H9 (cell line): ENCODE measurements at regions not wholly inside any gene's neighbourhood (a gene's known extent, or its start where the extent isn't known, plus 50 kb on each side); places are given as distances from the start of the nearest gene placed in this dataset.

Experiments used
- DNase-seq: peaks from one replicate; pipeline ENCODE4 v3.0.0-alpha.2; 2017
- H2AFZ ChIP-seq: one replicate; pipeline ENCODE4 v1.6.1; 2013; ENCODE audit warnings: mild to moderate bottlenecking, low read length, control low read depth, moderate library complexity
- H2AK5ac ChIP-seq: 2 replicates; pipeline ENCODE4 v1.6.1; 2013; ENCODE audit warnings: low read length, control low read depth, mixed read lengths; ENCODE audit not compliant: insufficient read length
- H2BK120ac ChIP-seq: one replicate; pipeline ENCODE4 v1.6.1; 2013; ENCODE audit warnings: low read depth, mild to moderate bottlenecking, low read length, control low read depth, inconsistent platforms; ENCODE audit not compliant: poor library complexity, severe bottlenecking
- H2BK12ac ChIP-seq: 2 replicates; pipeline ENCODE4 v1.6.1; 2013; ENCODE audit warnings: low read length, control low read depth, mixed read lengths, low read depth; ENCODE audit not compliant: insufficient read length
- H2BK15ac ChIP-seq: 2 replicates; pipeline ENCODE4 v1.6.1; 2013; ENCODE audit warnings: low read depth, low read length, control low read depth
- H2BK20ac ChIP-seq: one replicate; pipeline ENCODE4 v1.6.1; 2013; ENCODE audit warnings: low read depth, mild to moderate bottlenecking, low read length, control low read depth, inconsistent platforms; ENCODE audit not compliant: poor library complexity, severe bottlenecking
- H2BK5ac ChIP-seq: 2 replicates; pipeline ENCODE4 v1.6.1; 2013; ENCODE audit warnings: low read length, control low read depth, mixed read lengths; ENCODE audit not compliant: insufficient read length
- H3K14ac ChIP-seq: 2 replicates; pipeline ENCODE4 v1.6.1; 2013; ENCODE audit warnings: low read length, control low read depth; ENCODE audit not compliant: insufficient read depth
- H3K18ac ChIP-seq: 2 replicates; pipeline ENCODE4 v1.6.1; 2013; ENCODE audit warnings: low read depth, mild to moderate bottlenecking, mixed read lengths, low read length, control low read depth; ENCODE audit not compliant: insufficient read length
- H3K23ac ChIP-seq: 2 replicates; pipeline ENCODE4 v1.6.1; 2013; ENCODE audit warnings: low read length, control low read depth, mixed read lengths, low read depth; ENCODE audit not compliant: insufficient read length
- H3K23me2 ChIP-seq: 2 replicates; pipeline ENCODE4 v1.6.1; 2013; ENCODE audit warnings: low read depth, mild to moderate bottlenecking, mixed read lengths, low read length, control low read depth; ENCODE audit not compliant: insufficient read length, poor library complexity, severe bottlenecking
- H3K27ac ChIP-seq: 2 replicates; pipeline ENCODE4 v1.5.1; 2013; ENCODE audit warnings: low read length, control low read depth, mixed read lengths, low read depth; ENCODE audit not compliant: insufficient read length
- H3K27me3 ChIP-seq: 2 replicates; pipeline ENCODE4 v1.6.1; 2013; ENCODE audit warnings: low read length, control low read depth, inconsistent platforms; ENCODE audit not compliant: insufficient read depth
- H3K4ac ChIP-seq: 2 replicates; pipeline ENCODE4 v1.6.1; 2013; ENCODE audit warnings: low read depth, mild to moderate bottlenecking, control low read depth, inconsistent platforms, low read length, moderate library complexity
- H3K4me1 ChIP-seq: 2 replicates; pipeline ENCODE4 v1.6.1; 2013; ENCODE audit warnings: low read length, control low read depth, inconsistent platforms; ENCODE audit not compliant: insufficient read depth
- H3K4me2 ChIP-seq: 2 replicates; pipeline ENCODE4 v1.6.1; 2013; ENCODE audit warnings: low read length, control low read depth, mixed read lengths; ENCODE audit not compliant: insufficient read length, insufficient read depth
- H3K56ac ChIP-seq: 2 replicates; pipeline ENCODE4 v1.6.1; 2013; ENCODE audit warnings: low read depth, mild to moderate bottlenecking, mixed read lengths, low read length, control low read depth; ENCODE audit not compliant: insufficient read length
- H3K79me1 ChIP-seq: 2 replicates; pipeline ENCODE4 v1.6.1; 2013; ENCODE audit warnings: low read depth, mild to moderate bottlenecking, moderate library complexity, low read length, control low read depth, inconsistent platforms; ENCODE audit not compliant: insufficient read depth, poor library complexity, severe bottlenecking
- H3K79me2 ChIP-seq: 2 replicates; pipeline ENCODE4 v1.6.1; 2013; ENCODE audit warnings: low read length, control low read depth, inconsistent platforms; ENCODE audit not compliant: insufficient read depth
- H3K9ac ChIP-seq: 2 replicates; pipeline ENCODE4 v1.6.1; 2013; ENCODE audit warnings: low read length, control low read depth, mixed read lengths; ENCODE audit not compliant: insufficient read length; ENCODE audit errors: extremely low read depth
- H3K9me3 ChIP-seq: one replicate; pipeline ENCODE4 v1.6.1; 2013; ENCODE audit warnings: low read depth, low read length, inconsistent platforms; ENCODE audit not compliant: control insufficient read depth
- H3T11ph ChIP-seq: one replicate; pipeline ENCODE4 v1.6.1; 2013; ENCODE audit warnings: mild to moderate bottlenecking, low read length, control low read depth, inconsistent platforms
- H4K20me1 ChIP-seq: one replicate; pipeline ENCODE4 v1.6.1; 2013; ENCODE audit not compliant: control insufficient read depth, insufficient read length, insufficient read depth
- H4K5ac ChIP-seq: 2 replicates; pipeline ENCODE4 v1.6.1; 2013; ENCODE audit warnings: low read depth, mild to moderate bottlenecking, mixed read lengths, low read length, control low read depth; ENCODE audit not compliant: insufficient read length
- H4K8ac ChIP-seq: replicated peaks from 2 replicates; pipeline ENCODE4 v1.6.1; 2013; ENCODE audit warnings: low read length, control low read depth, mixed read lengths, low read depth; ENCODE audit not compliant: insufficient read length
- H4K91ac ChIP-seq: 2 replicates; pipeline ENCODE4 v1.6.1; 2013; ENCODE audit warnings: low read depth, mild to moderate bottlenecking, moderate library complexity, mixed read lengths, low read length, control low read depth; ENCODE audit not compliant: insufficient read length
- H3K27ac Mint-ChIP-seq, 3 experiments: 2 replicates in 2 of 3; 3 replicates in 1 of 3; pipeline ENCODE4 v1.8.0; 2020 to 2021; ENCODE audit warnings: mixed read lengths in 3 of 3, mild to moderate bottlenecking in 1 of 3, moderate library complexity in 1 of 3
- H3K27me3 Mint-ChIP-seq: 2 replicates; pipeline ENCODE4 v1.8.0; 2021; ENCODE audit warnings: low read depth, mild to moderate bottlenecking, moderate library complexity, mixed read lengths
- H3K36me3 Mint-ChIP-seq, 3 experiments: 2 replicates in 2 of 3; 3 replicates in 1 of 3; pipeline ENCODE4 v1.8.0; 2020 to 2021; ENCODE audit warnings: low read depth in 3 of 3, mixed read lengths in 3 of 3; ENCODE audit not compliant: insufficient read depth in 1 of 3
- H3K4me1 Mint-ChIP-seq, 2 experiments: 2 replicates each; pipeline ENCODE4 v1.8.0; 2020; ENCODE audit warnings: mixed read lengths in 2 of 2
- H3K4me3 Mint-ChIP-seq, 2 experiments: 2 replicates in 1 of 2; 3 replicates in 1 of 2; pipeline ENCODE4 v1.8.0; 2020 to 2021; ENCODE audit warnings: mild to moderate bottlenecking in 2 of 2, mixed read lengths in 2 of 2, moderate library complexity in 1 of 2
- H3K9me3 Mint-ChIP-seq, 2 experiments: 2 replicates in 1 of 2; 3 replicates in 1 of 2; pipeline ENCODE4 v1.8.0; 2020; ENCODE audit warnings: mild to moderate bottlenecking in 2 of 2, mixed read lengths in 2 of 2, moderate library complexity in 1 of 2
- CTCF ChIP-seq: fragments of 200-600 bp; sonication (generic); conservative IDR thresholded peaks from 3 replicates; pipeline ENCODE4 v1.8.0; 2021; ENCODE audit warnings: antibody characterized with exemption, mild to moderate bottlenecking
- WGBS: extraction: QIAGEN DNeasy Blood & Tissue Kit; methylation state at CpG from one replicate; pipeline ENCODE4 v1.1.7; 2013; ENCODE audit warnings: missing lambda C conversion rate, low lambda C conversion rate, mixed read lengths; ENCODE audit not compliant: insufficient read length; ENCODE audit errors: extremely low coverage; 5-methylcytosine and 5-hydroxymethylcytosine counted together

GRCh38 chr18:22503803-22504202, 86.1 kb upstream of the CTAGE1 start:
- H3K9ac ChIP-seq = no peak overlapping the region
- TF ChIP-seq CTCF = no peak
- H4K5ac ChIP-seq = no peak overlapping the region
- DNase-seq = no peak
- no peaks in the 10 kb centered on the region for H4K20me1 ChIP-seq
- no peak overlapping the region for H2BK15ac ChIP-seq
- no peak overlapping the region for H2BK20ac ChIP-seq
- H3K14ac ChIP-seq = no peak overlapping the region
- H3K9me3 Mint-ChIP-seq = peaks cover 6 to 9% of the 10 kb centered on the region in 2 experiments; a peak in 4 of 5 replicates
- no peaks in the 10 kb centered on the region for H3K9me3 ChIP-seq
- no peaks in the 10 kb centered on the region for H3K4me1 ChIP-seq
- WGBS = no CpG with 5 or more reads among the region's 3 CpGs
- H3K27me3 ChIP-seq = no peaks in the 10 kb centered on the region
- H3K79me1 ChIP-seq = no peaks in the 10 kb centered on the region
- no peak overlapping the region for H2BK12ac ChIP-seq
- no peak overlapping the region for H3K23ac ChIP-seq
- H2BK120ac ChIP-seq = no peak overlapping the region
- no peak overlapping the region for H4K8ac ChIP-seq
- H4K91ac ChIP-seq = no peak overlapping the region
- no peak overlapping the region for H2AFZ ChIP-seq
- H3K27ac ChIP-seq = no peak overlapping the region
- no peak overlapping the region for H3K4me3 Mint-ChIP-seq
- H3K36me3 Mint-ChIP-seq = peaks cover 0 to 8% (median 0%) of the 10 kb centered on the region in 3 experiments; a peak in 3 of 7 replicates
- no peak overlapping the region for H3T11ph ChIP-seq
- H3K4me1 Mint-ChIP-seq = no peaks in the 10 kb centered on the region
- no peak overlapping the region for H3K27ac Mint-ChIP-seq
- H3K56ac ChIP-seq = no peak overlapping the region
- H3K23me2 ChIP-seq = no peaks in the 10 kb centered on the region
- H2BK5ac ChIP-seq = no peak overlapping the region
- no peak overlapping the region for H2AK5ac ChIP-seq
- no peaks in the 10 kb centered on the region for H3K27me3 Mint-ChIP-seq
- no peak overlapping the region for H3K4ac ChIP-seq
- no peak overlapping the region for H3K4me2 ChIP-seq
- H3K79me2 ChIP-seq = no peaks in the 10 kb centered on the region
- H3K18ac ChIP-seq = no peak overlapping the region
